Fibroblast of pulmonary artery (primary cell): ENCODE measurements at regions not wholly inside any gene's neighbourhood (a gene's known extent, or its start where the extent isn't known, plus 50 kb on each side); places are given as distances from the start of the nearest gene placed in this dataset.
"Not testable (repeated sequence)": the region's sequence is repeated elsewhere in the genome, so short reads cannot be mapped to it uniquely, and the experiment has no call there.

ENCODE experiments used
- DNase-seq: peaks from one replicate; pipeline ENCODE4 v3.0.0-alpha.2; 2010; ENCODE audit warnings: low read depth
- H3K4me3 ChIP-seq: replicated peaks from 2 replicates; pipeline ENCODE4 v1.5.1; 2011; ENCODE audit warnings: low read depth, mild to moderate bottlenecking, control low read depth, low read length, moderate library complexity
- CTCF ChIP-seq: IDR thresholded peaks from 2 replicates; pipeline ENCODE4 v1.5.1; 2011; ENCODE audit warnings: mild to moderate bottlenecking, control low read depth, low read length, inconsistent platforms; ENCODE audit errors: missing control alignments

- DNase-seq = no peak
- TF ChIP-seq CTCF = no peak
- no peak overlapping the region for H3K4me3 ChIP-seq
These were observed 124.4 kb upstream of the KIF5B start for GRCh38 chr10:32180390-32181280.

- H3K4me3 ChIP-seq = no peak overlapping the region
- no peak for DNase-seq
- no peak for TF ChIP-seq CTCF
These were observed 123.6 kb upstream of the KIF5B start for GRCh38 chr10:32179836-32180235.

- H3K4me3 ChIP-seq, DNase-seq: not testable (repeated sequence)
These were observed 121.4 kb upstream of the KIF5B start for GRCh38 chr10:32177594-32177993.

- no peak overlapping the region for H3K4me3 ChIP-seq
- DNase-seq = no peak
- TF ChIP-seq CTCF = no peak
These were observed 119.4 kb upstream of the KIF5B start for GRCh38 chr10:32175629-32176028.

GRCh38 chr10:32174349-32174893, 118.2 kb upstream of the KIF5B start:
- H3K4me3 ChIP-seq = no peak overlapping the region
- TF ChIP-seq CTCF = no peak
- no peak for DNase-seq

GRCh38 chr10:32171204-32171603, 115.0 kb upstream of the KIF5B start:
- no peak for TF ChIP-seq CTCF
- H3K4me3 ChIP-seq = no peak overlapping the region
- no peak for DNase-seq

GRCh38 chr10:32169556-32169955, 113.3 kb upstream of the KIF5B start:
- H3K4me3 ChIP-seq = no peak overlapping the region
- TF ChIP-seq CTCF = no peak
- no peak for DNase-seq
